Stimulated activated naive CD8-positive, alpha-beta T cell treated with anti-CD3 and anti-CD28 coated beads, Interleukin-15, Interleukin-2, amounts not matched to agents 100 U/mL and 50 U/mL, for 24 hours (primary cell): ENCODE measurements at regions not wholly inside any gene's neighbourhood (a gene's known extent, or its start where the extent isn't known, plus 50 kb on each side); places are given as distances from the start of the nearest gene placed in this dataset.

Source experiments
- ATAC-seq: fragments of 150-1000 bp; cut with Tn5 transposase; one replicate; pipeline ENCODE4 v1.10.0; 2021
- DNase-seq: peaks from one replicate; pipeline ENCODE4 v3.0.0; 2021

DNA sequence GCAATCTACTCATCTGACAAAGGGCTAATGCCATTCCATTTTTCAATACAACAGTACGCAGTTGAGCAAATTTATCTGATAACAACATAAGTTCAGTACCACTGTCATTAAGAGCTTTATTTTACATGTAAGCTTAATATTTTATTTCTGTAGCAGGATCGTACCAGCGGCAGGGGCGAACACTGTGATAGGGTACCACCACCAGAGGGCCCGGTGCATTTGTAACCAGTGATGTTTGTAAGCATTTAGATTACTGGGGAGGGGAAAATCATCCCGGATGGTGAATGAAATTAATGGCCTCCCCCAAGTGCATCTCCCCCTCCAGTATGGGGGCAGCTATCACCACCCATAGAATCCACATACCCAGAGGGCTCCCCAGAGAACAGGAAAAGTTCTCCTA is 179.0 kb downstream of the ADGRA3 start:
- no peak for DNase-seq
- ATAC-seq, result no peak

DNA sequence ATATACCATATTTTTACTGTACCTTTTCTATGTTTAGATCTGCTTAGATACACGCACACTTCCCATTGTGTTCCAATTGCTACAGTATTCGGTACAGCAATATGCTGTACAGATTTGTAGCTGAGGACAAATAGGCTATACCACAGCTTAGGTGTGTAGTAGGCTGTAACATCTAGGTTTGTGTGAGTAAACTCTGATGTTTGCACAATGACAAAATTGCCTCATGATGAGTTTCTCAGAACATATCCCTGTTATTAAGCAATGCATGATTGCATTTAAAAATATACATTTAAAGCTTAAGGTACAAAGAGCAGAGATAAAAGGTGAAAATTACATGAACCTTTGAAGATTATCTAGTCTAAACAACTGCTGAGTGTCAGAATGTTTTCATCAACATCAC is 181.7 kb downstream of the ADGRA3 start:
- DNase-seq, result no peak
- no peak for ATAC-seq

DNA sequence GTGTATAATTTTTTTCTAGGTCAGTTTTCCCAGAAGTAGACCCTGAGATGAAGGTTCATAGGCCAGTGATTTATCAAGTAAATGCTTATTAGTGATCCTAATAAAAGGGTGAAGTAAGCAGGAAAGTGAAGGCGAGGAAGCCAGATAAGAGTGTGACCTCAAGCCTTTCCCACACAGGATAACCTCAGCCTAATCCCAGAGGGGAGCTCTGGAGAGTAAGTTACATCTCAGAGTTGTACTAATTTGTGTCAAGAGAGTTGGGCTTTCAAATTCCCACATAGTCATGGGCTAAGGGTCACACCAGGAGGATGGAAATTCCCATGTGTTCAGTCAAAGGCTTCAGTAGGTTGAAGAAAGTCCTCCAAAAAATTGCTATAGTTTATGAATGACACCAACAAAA is 191.4 kb downstream of the ADGRA3 start:
- no peak for ATAC-seq
- no peak for DNase-seq

DNA sequence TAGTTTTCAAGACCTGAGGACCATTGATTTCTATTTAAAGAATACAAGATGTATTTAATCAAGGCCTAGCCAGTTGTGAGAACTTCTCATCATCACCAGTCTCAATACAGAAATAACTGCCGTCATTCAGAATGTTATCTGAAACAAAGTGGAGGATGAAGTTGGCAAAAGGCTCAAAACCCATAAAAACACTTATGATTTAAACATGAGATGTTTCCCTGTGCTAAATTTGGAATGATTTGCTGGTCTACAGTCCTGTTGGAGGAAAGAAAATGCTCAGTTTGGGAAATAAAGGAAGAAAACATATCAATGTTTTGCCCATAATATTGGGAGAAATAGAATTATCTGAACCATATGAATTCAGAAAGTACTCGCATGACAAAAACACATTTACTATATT is 192.2 kb downstream of the ADGRA3 start:
- ATAC-seq (no peak), DNase-seq (no peak)

DNA sequence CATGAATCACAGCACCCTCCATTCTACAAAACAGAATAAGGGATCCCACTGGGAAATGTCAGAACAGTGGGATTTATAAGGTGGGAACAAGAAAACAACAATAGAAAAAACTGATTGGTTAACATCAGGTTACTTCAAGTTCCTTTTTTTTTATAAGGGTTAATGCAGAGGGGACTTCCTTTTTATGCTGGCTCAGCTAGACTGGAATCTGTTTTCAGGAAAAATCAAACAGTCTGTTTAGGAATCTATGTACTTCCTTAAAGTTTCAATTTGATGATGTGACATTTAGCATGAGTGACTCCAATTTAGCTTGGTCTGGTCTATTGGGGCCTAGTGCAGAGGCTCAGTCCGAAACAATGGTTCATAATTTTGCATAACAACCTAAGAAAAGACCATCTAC is 192.9 kb downstream of the ADGRA3 start:
- ATAC-seq (no peak), DNase-seq (no peak)

DNA sequence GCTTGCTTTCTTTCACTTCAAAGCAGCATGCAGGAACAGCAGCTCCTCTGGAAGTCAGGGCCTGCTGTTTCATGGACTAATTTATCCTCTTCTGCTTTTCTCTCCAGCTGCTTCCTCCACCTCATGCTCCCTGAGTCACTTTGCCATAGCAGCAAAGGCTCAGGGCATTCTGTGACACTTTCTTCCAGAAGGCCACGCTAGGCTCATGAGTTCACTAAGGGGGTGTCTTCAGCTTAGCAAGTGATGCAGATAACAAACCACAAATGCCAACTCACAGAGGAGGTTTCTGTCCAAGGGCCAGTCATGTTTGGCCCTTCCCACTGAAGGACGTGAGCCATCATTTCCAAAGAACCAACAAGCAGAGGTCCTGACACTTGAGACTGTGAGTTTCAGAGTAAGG is 200.2 kb downstream of the ADGRA3 start:
- DNase-seq, result no peak
- ATAC-seq, result peak; percentile 3

DNA sequence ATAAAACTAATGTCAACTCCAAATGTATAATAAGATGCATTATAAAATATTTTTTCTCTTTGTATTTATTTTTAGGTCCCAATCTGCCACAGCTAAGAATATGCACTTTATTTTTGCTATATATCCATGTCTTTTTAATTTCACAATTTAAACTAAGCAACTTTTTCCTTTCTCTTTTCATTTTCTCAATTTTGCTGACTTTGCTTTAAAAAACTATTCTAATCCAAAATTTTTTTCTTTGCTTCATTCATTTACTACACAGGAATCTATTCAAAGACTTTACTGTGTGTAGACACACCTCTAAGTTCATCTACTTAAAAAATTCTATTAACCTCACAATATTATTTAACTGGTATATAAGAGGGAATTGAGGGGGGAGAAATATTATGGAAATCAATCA is 201.9 kb downstream of the ADGRA3 start:
- no peak for ATAC-seq
- DNase-seq, result no peak

DNA sequence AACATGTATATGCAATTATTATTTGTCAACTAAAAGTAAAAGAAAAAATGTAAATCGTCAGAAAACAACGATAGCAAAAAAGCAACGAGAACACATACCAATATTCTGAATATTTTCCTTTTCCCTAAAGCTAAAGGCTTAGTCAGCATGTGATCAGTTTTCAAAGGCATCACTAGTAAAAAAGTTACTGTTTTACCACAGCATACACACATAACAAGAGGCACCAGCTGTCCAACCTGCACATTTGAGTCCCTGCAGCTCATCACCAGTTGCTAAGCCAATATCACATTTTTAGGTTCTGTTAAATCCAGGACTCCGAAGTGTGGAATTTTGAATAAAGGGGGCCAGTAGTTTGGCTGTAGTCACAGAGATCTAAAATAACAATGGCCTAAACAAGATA is 203.8 kb downstream of the ADGRA3 start:
- DNase-seq, result no peak

DNA sequence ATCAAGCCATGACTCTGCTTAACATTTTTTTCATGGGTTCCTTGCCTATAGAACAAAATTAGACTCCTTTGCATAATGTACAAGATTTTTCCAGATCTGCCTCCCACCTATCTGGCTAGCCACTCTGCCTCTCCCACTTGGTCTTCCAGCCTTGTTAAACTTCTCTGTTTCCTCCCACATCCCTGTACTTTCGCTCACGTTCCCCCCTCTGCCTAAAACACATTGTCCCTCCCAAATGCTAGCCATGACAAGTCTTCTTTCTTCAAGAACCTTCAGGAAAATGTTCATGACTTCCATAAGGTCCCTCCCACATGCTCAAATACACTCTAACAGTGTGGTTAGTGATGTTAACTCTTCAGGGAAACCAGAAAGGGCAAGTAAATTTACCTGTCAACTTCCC is 214.6 kb downstream of the ADGRA3 start:
- ATAC-seq (no peak), DNase-seq (no peak)

More for the DNA sequence above, 203.8 kb downstream of the ADGRA3 start:
- ATAC-seq, result no peak

DNA sequence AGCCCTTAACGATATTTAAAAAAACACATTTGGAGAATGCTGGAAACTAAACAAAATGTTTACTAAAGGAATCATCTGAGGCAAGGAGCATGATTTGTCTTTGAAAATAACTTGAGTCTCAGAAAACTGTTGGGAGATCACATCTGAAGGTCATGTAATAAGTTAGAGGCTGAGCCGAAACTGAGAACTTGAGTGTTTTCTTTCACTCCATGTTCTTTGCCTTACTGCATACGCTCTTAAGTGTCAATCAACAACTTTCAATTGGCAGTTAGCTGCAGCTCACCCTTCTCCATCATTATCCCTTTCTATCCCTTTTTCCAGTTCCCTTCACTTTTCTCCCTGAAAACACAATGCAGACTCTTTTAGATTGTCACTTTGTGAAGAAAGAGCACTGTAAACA is 216.2 kb downstream of the ADGRA3 start:
- DNase-seq (no peak), ATAC-seq (no peak)

DNA sequence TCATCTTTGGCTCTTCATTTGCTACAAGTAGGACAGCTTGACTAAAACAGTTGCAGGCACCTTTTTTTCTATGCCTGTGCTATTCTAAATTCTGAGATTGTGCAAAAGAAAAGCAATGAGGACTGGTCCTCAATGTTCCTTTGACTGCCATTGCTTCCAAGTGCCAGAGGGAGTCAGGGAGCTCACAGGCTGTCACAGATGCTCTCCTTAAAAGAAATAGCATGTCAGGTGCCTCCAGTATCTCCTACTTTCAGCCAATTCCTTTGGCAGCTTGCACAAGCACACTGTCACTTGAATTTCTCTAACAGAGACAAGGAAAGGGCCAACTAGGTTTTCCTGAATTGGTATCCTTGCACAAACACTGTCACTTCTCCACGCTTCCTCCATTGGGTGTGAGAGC is 228.2 kb downstream of the ADGRA3 start:
- DNase-seq, result no peak
- no peak for ATAC-seq

DNA sequence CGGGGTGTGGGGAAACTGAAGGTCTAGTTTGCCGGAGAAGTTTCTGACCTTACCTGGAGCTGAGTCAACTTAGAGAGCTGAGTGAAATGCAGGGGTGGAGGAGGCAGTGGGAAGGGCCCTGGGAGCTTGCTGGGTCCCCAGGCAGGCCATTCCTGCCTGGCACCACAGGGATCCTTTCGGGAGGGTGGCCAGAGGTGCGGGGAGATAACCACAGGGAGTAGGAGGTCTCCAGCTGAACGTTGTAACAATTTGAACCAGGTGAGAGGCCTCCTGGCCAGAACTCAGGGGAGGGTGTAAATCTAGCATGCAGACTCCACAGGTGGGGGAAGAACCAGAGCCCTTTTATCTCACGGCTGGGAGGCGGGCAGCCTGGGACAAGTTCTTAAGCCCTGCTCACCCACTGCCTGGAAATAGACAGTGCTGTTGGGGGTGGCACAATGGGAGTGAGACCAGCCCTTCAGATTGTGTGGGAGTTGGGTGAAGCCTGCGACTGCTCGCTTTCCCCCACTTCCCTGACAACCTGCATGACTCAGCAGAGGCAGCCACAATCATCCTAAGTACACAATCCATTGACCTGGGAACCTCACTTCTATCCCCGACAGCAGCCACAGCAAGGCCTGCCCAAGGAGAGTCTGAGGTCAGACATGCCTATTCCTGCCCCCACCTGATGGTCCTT is 247.4 kb downstream of the ADGRA3 start:
- ATAC-seq (no peak), DNase-seq (no peak)

DNA sequence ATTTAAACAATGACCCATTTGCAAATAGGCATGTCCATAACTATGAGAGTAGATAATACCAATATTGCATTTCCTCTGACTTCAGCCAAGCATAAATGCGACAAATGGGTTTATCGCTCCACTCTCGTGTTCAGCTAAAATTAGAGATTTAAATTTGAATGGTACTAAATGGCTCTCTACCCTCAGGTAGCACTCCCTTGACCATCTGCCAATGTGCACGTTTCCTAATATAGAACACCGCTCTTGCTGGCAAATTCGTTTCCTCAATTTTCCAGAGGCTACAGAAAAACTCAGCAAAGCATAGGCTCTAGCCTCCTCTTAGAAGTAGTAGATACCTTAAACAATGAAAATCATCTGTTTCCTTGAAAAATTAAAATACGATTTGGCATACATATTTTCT is 251.6 kb downstream of the ADGRA3 start:
- DNase-seq (no peak), ATAC-seq (no peak)

DNA sequence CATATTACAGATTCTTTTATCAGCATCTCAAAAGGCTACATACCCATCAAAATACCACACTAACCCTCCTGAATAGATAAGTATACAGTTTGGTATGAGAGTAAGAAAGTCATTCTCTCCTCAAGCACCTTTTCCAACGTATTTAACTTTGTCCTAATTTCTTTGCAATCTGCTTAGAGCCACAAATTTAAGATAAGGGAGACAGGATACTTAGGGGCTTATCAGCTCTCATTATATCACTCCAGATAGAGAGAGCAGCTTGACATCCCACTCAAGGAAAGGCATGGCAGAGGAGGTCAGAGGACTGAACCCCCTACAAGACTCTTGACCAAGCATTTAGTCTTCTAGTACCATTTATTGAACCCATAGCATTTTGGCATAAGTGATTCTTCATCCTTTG is 262.4 kb downstream of the ADGRA3 start:
- ATAC-seq, result no peak

DNA sequence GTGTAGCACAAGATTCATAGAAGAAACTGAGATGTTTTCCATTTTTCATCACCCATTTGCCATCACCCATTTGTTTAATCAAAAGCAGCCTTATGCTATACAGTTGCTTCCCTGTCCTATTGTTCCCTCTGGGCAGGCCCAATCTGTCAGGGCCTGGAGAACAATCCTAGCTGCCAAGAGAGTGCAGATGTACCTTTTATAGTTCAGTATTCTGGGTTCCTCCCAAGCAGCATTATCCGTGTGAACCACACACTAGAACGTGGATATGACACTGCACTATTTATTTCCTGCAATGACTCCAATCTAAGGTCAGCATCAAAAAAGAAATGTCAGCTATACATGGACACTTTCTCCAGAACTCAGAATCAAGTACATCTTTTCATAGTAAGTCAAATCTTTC is 269.0 kb downstream of the ADGRA3 start:
- DNase-seq, result no peak
- no peak for ATAC-seq

More for the DNA sequence above, 262.4 kb downstream of the ADGRA3 start:
- no peak for DNase-seq

DNA sequence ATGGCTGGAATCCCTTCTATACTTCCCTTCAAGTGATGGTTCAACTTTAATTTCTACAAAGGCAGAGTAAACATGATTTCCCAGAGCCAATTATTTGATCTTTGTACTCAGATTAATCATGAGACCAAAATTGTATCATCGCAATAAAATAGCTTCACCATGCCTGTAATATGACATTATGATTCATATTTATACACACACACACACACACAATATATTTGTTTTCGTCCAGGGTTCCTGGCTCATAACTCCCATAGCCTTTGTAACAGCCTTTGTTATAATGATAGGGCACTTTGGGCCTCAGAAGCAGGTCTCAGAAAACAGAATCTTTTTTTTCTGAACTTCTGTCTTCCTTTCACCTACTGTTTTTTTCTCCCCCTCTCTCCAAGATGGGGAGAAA is 270.6 kb downstream of the ADGRA3 start:
- ATAC-seq, result no peak

DNA sequence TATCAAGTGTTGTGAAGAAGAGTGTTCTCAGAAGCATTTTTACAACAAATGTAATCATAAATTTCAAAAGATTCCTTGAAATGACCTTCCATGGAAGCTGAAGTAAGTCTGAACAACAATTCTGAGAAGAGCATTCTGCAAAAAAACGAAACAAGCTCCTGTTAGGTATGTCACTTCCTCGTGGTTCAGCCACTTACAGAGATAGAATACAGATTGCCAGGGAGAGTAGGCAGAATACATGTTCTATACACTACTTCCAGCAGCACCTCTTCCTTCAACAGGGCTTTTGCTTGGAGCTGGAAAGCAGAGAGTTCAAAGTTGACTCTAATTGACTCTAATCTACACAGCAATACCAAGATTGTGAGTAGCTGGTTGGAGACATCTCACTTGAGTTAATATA is 274.5 kb downstream of the ADGRA3 start:
- no peak for ATAC-seq
- no peak for DNase-seq

More for the DNA sequence above, 270.6 kb downstream of the ADGRA3 start:
- DNase-seq, result no peak

DNA sequence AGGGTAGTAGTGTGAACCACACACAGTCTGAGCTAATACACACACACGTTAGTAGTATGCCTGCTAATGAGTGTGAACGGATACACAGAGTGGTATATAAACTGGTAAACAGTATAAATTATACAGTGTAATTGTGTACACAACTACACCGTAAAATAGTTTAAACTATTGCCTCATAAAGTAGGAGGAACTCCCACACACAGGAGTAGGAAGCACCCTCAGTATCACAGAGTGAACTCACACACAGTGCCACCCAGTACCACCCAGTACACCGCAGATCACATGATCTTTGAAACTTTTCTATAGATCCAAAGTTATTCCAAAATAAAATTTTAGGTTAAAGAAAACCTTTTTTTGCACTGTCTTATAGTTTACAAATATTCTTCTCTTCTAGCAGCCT is 275.1 kb downstream of the ADGRA3 start:
- DNase-seq (no peak), ATAC-seq (no peak)

DNA sequence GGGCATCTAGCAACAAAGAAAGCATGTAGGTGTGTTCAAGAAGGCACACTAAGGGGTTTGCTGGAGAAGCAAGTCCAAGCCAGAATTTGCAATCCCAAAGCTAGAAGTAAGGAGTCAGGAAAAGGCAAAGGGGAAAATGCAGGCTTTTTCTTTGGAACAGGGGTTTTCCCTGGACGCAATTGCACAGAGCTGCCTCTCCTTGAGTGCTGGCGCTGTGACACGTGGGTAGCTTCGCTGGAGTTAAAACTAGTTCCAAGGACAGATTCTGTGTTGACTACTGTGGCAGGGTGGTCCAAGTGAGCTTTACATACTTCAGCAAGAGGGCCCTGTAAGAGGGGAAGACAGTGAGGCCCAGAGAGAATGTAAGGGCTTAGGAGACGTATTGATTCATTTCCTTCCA is 277.1 kb downstream of the ADGRA3 start:
- ATAC-seq (no peak), DNase-seq (no peak)

DNA sequence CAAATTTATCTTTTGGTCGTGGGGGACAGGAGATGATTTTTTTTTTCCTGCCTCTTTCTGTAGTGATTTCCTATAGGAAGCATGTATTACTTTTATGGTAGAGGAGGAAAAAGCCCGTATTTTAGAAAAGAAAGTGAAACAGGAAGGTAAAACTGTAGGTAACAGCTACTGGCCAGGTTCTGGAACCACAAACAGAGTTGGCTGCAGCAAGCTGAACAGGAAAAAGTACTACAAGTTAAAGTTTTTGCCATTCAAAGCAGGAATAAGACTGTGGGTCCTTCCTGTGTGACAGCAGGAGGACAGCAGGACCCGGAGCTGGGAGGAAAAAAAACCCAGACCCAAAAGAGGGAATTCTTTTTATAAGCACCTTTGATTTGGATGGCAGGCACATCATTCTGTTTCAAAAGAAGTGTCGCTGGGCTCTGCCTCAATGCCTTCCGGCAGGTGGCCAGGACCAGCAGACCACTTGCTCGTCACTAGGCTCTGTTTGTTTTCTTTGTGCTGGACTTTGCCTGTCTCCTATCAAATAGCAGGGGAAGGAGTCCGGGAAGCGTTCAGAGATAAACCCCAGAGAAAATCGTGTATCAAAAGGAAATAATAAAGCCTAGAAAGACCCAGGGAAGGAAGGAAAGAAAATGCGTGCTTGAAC is 277.9 kb downstream of the ADGRA3 start:
- ATAC-seq (no peak), DNase-seq (no peak)

DNA sequence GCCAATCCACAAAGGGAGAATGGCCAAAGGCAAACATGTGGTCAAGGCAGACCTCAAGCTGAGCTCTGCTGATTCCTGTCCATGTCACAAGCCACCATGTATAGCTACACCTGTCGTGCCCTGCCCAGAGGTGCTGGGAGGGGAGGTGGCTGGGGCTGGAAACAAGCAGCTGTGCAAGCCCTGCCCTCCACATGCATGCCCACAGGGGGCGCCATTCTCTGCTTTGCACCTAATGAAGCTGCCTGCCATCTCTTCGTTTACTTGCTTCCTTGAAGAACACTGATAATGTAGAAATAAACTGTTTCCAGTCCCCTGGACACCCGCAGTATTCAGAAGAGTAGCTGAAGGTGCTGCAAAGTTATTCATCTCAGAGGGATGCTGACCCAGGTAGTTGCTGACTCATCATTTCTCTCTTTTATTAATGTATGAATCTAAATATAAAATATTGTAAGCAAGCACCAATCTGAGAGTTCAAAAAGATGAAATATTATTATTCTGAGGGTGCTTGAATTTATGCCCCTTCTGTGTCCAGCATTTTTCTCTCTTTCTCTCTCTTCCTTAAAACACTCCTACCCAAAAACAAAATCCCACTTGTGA is 278.6 kb downstream of the ADGRA3 start:
- DNase-seq (peak; percentile 40), ATAC-seq (no peak)

DNA sequence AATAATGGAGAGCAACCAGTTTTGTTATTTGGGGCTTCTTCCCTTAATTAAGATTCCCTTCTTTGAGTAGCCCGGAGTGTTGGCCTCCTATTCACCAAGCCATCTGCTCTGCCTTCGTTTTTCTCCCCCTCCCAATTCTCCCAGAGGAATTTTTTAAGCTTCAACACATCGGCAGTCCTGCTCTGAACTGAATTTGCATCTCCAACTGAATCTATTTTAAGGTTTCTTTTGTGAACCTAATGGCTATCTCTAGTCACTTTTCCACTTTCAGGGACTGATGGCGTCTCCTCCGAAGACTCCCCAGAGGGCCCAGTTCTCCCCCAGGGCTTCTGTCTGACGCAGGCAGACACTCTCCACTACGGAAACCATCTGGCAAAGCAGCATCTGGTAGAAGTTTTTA is 280.2 kb downstream of the ADGRA3 start:
- ATAC-seq, result no peak
- no peak for DNase-seq

DNA sequence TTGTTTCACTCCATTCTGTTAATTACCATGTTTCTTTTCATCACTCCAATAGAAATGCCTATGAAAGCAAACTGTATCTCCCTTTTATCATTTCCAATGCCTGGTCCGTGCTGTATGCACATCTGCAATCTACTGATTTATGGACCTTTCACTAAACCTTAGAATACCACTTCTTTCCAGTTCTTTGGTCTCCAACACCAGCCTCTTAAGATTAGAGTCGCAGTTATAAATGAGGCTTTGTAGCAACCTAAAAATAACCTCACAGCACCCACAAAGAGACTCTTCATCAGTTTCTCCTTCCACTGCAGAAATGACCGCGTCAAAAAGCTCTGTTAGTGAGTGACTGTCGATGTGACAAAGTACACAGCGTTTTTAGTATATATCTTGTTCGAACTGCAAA is 282.6 kb downstream of the ADGRA3 start:
- no peak for ATAC-seq

DNA sequence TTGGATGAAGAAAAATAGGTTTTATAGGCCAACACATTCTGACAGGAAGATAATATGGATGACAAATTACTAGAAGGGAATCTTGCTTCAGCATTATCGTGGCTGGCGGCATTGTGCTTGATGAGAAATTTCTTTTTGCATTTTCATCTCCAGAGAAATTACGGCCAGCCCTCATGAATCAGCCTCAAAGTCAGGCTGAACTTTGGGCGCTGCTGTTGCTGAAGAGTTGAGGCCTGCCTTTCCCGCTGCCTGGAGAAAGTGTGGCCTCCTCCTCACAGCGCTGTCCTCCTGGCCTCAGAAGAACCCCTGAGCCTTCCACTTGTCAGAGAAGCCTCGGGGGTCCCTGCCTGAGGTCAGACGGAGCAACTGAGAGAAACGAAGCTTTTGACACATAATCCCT is 272.4 kb upstream of the KCNIP4 start:
- no peak for ATAC-seq

More for the DNA sequence above, 282.6 kb downstream of the ADGRA3 start:
- no peak for DNase-seq

More for the DNA sequence above, 272.4 kb upstream of the KCNIP4 start:
- DNase-seq, result no peak
